Endothelial cell of umbilical vein (primary cell): ENCODE measurements at regions not wholly inside any gene's neighbourhood (a gene's known extent, or its start where the extent isn't known, plus 50 kb on each side); places are given as distances from the start of the nearest gene placed in this dataset.

Source experiments
- BruUV-seq: library from RNA; stranded (reverse); fragments of 400-500 nt; replicated peaks from 2 replicates; lab custom pipeline; 2021; lab: Mats Ljungman, UMichigan
- CTCF ChIA-PET: fragments of 300-600, 350-600 bp; sonication (Branson Sonifier 250); formaldehyde crosslinking; loops from one replicate; lab custom pipeline; 2021; ENCODE audit warnings: antibody characterized with exemption, inconsistent platforms; lab: Charles Lee
- POLR2A ChIA-PET: fragments of 300-600, 350-600 bp; sonication (Branson Sonifier 250); formaldehyde crosslinking; loops from one replicate; lab custom pipeline; 2021; ENCODE audit warnings: antibody characterized with exemption, inconsistent platforms; lab: Charles Lee
- DNase-seq: peaks from one replicate; pipeline ENCODE4 v3.0.0-alpha.2; 2011; ENCODE audit warnings: low read depth, low spot score
- FAIRE-seq: peaks from 2 replicates; lab custom pipeline; 2011; peaks lifted over from hg19 to GRCh38; lab: Jason Lieb, UNC
- H2AFZ ChIP-seq: 2 replicates; pipeline ENCODE4 v1.6.0; 2012; ENCODE audit warnings: low read depth, low read length, control low read depth, inconsistent platforms
- H3K27ac ChIP-seq: 2 replicates; pipeline ENCODE4 v1.5.1; 2011; ENCODE audit warnings: low read depth, mild to moderate bottlenecking, control low read depth, low read length, moderate library complexity; ENCODE audit not compliant: insufficient read depth
- H3K27me3 ChIP-seq, 2 experiments: 2 replicates each; pipeline versions ENCODE4 v1.6.0 to v1.6.1; 2011; ENCODE audit warnings: low read length in 2 of 2, mixed read lengths in 1 of 2; ENCODE audit not compliant: control insufficient read depth in 2 of 2, insufficient read depth in 2 of 2
- H3K36me3 ChIP-seq, 2 experiments: 2 replicates in 1 of 2; 3 replicates in 1 of 2; pipeline ENCODE4 v1.5.1; 2011; ENCODE audit warnings: low read length in 2 of 2, mild to moderate bottlenecking in 1 of 2, moderate library complexity in 1 of 2; ENCODE audit not compliant: control insufficient read depth in 2 of 2, insufficient read depth in 2 of 2; ENCODE audit errors: extremely low read depth in 1 of 2
- H3K4me1 ChIP-seq: 3 replicates; pipeline ENCODE4 v1.5.1; 2011; ENCODE audit warnings: mild to moderate bottlenecking, low read length; ENCODE audit not compliant: control insufficient read depth, insufficient read depth; ENCODE audit errors: extremely low read depth
- H3K4me2 ChIP-seq: 2 replicates; pipeline ENCODE4 v1.6.1; 2011; ENCODE audit warnings: low read length, control low read depth, mixed read lengths; ENCODE audit not compliant: insufficient read depth
- H3K4me3 ChIP-seq, 3 experiments: fragments of 200-600 bp in 1 of 3; sonication (generic), shearing (Covaris generic) in 1 of 3; replicated peaks in 1 of 3; 2 replicates each; pipeline ENCODE4 v1.5.1; 2011 to 2016; ENCODE audit warnings: control low read depth in 3 of 3, low read length in 3 of 3, mild to moderate bottlenecking in 2 of 3, inconsistent platforms in 1 of 3, low read depth in 1 of 3, moderate library complexity in 1 of 3; ENCODE audit not compliant: insufficient read depth in 1 of 3
- H3K79me2 ChIP-seq: 2 replicates; pipeline ENCODE4 v1.6.0; 2012; ENCODE audit warnings: low read length, inconsistent platforms; ENCODE audit not compliant: control insufficient read depth, insufficient read depth
- H3K9ac ChIP-seq: replicated peaks from 2 replicates; pipeline ENCODE3; 2011; ENCODE audit warnings: low read length, control low read depth; ENCODE audit not compliant: insufficient read depth; ENCODE audit errors: extremely low read depth
- H3K9me1 ChIP-seq: replicated peaks from 3 replicates; pipeline ENCODE4 v1.6.0; 2011; ENCODE audit warnings: mild to moderate bottlenecking, low read length; ENCODE audit not compliant: control insufficient read depth, insufficient read depth; ENCODE audit errors: extremely low read depth
- H3K9me3 ChIP-seq: replicated peaks from 2 replicates; pipeline ENCODE4 v1.5.1; 2012; ENCODE audit warnings: low read length, inconsistent platforms; ENCODE audit not compliant: control insufficient read depth, insufficient read depth
- H4K20me1 ChIP-seq: replicated peaks from 2 replicates; pipeline ENCODE3; 2011; ENCODE audit warnings: mild to moderate bottlenecking, low read length; ENCODE audit not compliant: control insufficient read depth, insufficient read depth; ENCODE audit errors: extremely low read depth
- EZH2 ChIP-seq: IDR thresholded peaks from 2 replicates; pipeline ENCODE4 v1.6.1; 2012; ENCODE audit warnings: borderline replicate concordance, low read depth, mild to moderate bottlenecking, moderate library complexity, low read length, inconsistent platforms; ENCODE audit not compliant: severe bottlenecking
- FOS ChIP-seq: IDR thresholded peaks from 2 replicates; pipeline ENCODE4 v1.6.1; 2011; ENCODE audit warnings: mild to moderate bottlenecking, low read length, moderate library complexity, borderline replicate concordance; ENCODE audit not compliant: insufficient read depth
- GATA2 ChIP-seq: IDR thresholded peaks from 2 replicates; pipeline ENCODE4 v1.7.0; 2011; ENCODE audit warnings: low read depth, mild to moderate bottlenecking, moderate library complexity, mixed read lengths, low read length; ENCODE audit not compliant: insufficient read length, insufficient read depth
- JUN ChIP-seq: IDR thresholded peaks from 2 replicates; pipeline ENCODE4 v1.6.1; 2011; ENCODE audit warnings: borderline replicate concordance, low read depth; ENCODE audit not compliant: insufficient read length, insufficient read depth
- MYC ChIP-seq: IDR thresholded peaks from one replicate; pipeline ENCODE4 v1.6.1; 2011; ENCODE audit warnings: mild to moderate bottlenecking, low read depth, low read length
- POLR2A ChIP-seq: IDR thresholded peaks from 2 replicates; pipeline ENCODE4 v1.6.1; 2012; ENCODE audit warnings: low read depth, mild to moderate bottlenecking, control low read depth, low read length
- POLR2AphosphoS5 ChIP-seq: IDR thresholded peaks from 2 replicates; pipeline ENCODE4 v1.6.1; 2012; ENCODE audit warnings: low read depth, mild to moderate bottlenecking, control low read depth, low read length, moderate library complexity; ENCODE audit not compliant: insufficient read depth
- dilution Hi-C: fragments of 300-500 bp; cut with MboI; formaldehyde crosslinking; loops from one replicate; pipeline ENCODE4 v1.15.0; 2019; ENCODE audit warnings: low sequenced_read_pairs; ENCODE audit not compliant: extremely low pct_ligation_motif_present
- intact Hi-C: fragments of 100-400 bp; cut with micrococcal nuclease; formaldehyde crosslinking; loops from one replicate; pipeline ENCODE4 v1.10.0; 2022
- TF ChIP-seq, protein P1 (sequence below), 2 donors: IDR thresholded peaks; 1 replicate in 1 of 2; 2 replicates in 1 of 2; pipeline ENCODE4 v1.5.1; 2011; ENCODE audit warnings: low read length in 2 of 2, mild to moderate bottlenecking in 2 of 2, moderate library complexity in 2 of 2, control low read depth in 1 of 2, inconsistent platforms in 1 of 2, low read depth in 1 of 2; ENCODE audit not compliant: insufficient read depth in 1 of 2; ENCODE audit errors: extremely low read depth in 1 of 2
- TF ChIP-seq, protein P2 (sequence below): IDR thresholded peaks from 2 replicates; pipeline ENCODE4 v1.6.1; 2011; ENCODE audit not compliant: insufficient read depth, insufficient read length

- no TSS peak for BruUV-seq
- no peaks in the 10 kb centered on the region for H3K79me2 ChIP-seq
- FAIRE-seq, result no peak
- no peaks in the 10 kb centered on the region for H4K20me1 ChIP-seq
- POLR2A ChIA-PET, result no interaction called here
- no peaks in the 10 kb centered on the region for H3K9me3 ChIP-seq
- no peak overlapping the region for H3K27ac ChIP-seq
- H3K36me3 ChIP-seq, result no peaks in the 10 kb centered on the region
- H3K4me3 ChIP-seq, result no peak overlapping the region
- intact Hi-C loops, result no loop called here
- H3K9me1 ChIP-seq, result no peaks in the 10 kb centered on the region
- no peak overlapping the region for H3K9ac ChIP-seq
- H3K27me3 ChIP-seq, result no peaks in the 10 kb centered on the region
- peak overlapping the region; percentile 40 for H2AFZ ChIP-seq
- no peak for DNase-seq
- dilution Hi-C loops, result no loop called here
- H3K4me1 ChIP-seq, result peaks cover 2% of the 10 kb centered on the region
- TF ChIP-seq, protein P1, sequence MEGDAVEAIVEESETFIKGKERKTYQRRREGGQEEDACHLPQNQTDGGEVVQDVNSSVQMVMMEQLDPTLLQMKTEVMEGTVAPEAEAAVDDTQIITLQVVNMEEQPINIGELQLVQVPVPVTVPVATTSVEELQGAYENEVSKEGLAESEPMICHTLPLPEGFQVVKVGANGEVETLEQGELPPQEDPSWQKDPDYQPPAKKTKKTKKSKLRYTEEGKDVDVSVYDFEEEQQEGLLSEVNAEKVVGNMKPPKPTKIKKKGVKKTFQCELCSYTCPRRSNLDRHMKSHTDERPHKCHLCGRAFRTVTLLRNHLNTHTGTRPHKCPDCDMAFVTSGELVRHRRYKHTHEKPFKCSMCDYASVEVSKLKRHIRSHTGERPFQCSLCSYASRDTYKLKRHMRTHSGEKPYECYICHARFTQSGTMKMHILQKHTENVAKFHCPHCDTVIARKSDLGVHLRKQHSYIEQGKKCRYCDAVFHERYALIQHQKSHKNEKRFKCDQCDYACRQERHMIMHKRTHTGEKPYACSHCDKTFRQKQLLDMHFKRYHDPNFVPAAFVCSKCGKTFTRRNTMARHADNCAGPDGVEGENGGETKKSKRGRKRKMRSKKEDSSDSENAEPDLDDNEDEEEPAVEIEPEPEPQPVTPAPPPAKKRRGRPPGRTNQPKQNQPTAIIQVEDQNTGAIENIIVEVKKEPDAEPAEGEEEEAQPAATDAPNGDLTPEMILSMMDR (IDR thresholded peaks at IDR 0.05; ENCODE audit: extremely low read depth in 1 of 2, insufficient read depth in 1 of 2, low read depth in 1 of 2, low read length in 2 of 2), result no peak
- TF ChIP-seq EZH2, result no peak
- no peak for TF ChIP-seq FOS
- TF ChIP-seq MYC, result no peak
- TF ChIP-seq POLR2AphosphoS5, result no peak
- TF ChIP-seq, protein P2, sequence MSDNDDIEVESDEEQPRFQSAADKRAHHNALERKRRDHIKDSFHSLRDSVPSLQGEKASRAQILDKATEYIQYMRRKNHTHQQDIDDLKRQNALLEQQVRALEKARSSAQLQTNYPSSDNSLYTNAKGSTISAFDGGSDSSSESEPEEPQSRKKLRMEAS, result no peak
- no peak for TF ChIP-seq POLR2A
- TF ChIP-seq GATA2, result no peak
- TF ChIP-seq JUN, result no peak
- CTCF ChIA-PET, result no interaction called here
- H3K4me2 ChIP-seq, result no peak overlapping the region
Measured at GRCh38 chr15:94858011-94858410, 626.6 kb downstream of the MCTP2 start.
